ENCODE measurements at regions not wholly inside any gene's neighbourhood (a gene's known extent, or its start where the extent isn't known, plus 50 kb on each side); places are given as distances from the start of the nearest gene placed in this dataset.

GRCh38 chr16:49015225-49015592 lies 266.4 kb downstream of the CBLN1 start:
- TF ChIP-seq CTCF (IDR thresholded peaks at IDR 0.05; ENCODE audit: poor library complexity) = no peak
- H3K9me3 ChIP-seq (ENCODE audit: low read depth) = no peaks in the 10 kb centered on the region
- no peaks in the 10 kb centered on the region for H3K36me3 ChIP-seq (replicated peaks; ENCODE audit: insufficient read depth, low read depth)
- no peaks in the 10 kb centered on the region for H4K20me1 ChIP-seq (ENCODE audit: insufficient read depth, poor library complexity, severe bottlenecking)
- no peaks in the 10 kb centered on the region for H3K27me3 ChIP-seq
- H3K4me3 ChIP-seq = no peak overlapping the region
- no peak overlapping the region for H2AFZ ChIP-seq
- H3K27ac ChIP-seq = no peak overlapping the region
- H3K4me2 ChIP-seq = no peak overlapping the region
- no peaks in the 10 kb centered on the region for H3K79me2 ChIP-seq
- no peak for DNase-seq (ENCODE audit: low spot score)
- 51% methylated on average over 6 of the region's 6 CpGs for WGBS (ENCODE audit: low lambda C conversion rate, missing lambda C conversion rate)
- no peaks in the 10 kb centered on the region for H3K9me2 ChIP-seq (replicated peaks; ENCODE audit: insufficient read depth)
- H3K4me1 ChIP-seq (ENCODE audit: insufficient read depth) = no peaks in the 10 kb centered on the region

GRCh38 chr16:49014277-49015224 lies 267.1 kb downstream of the CBLN1 start:
- DNase-seq (ENCODE audit: low spot score) = no peak
- Histone ChIP-seq H4K20me1 (ENCODE audit: insufficient read depth, poor library complexity, severe bottlenecking) (no peaks in the 10 kb centered on the region), H3K27me3 (no peaks in the 10 kb centered on the region), H3K79me2 (no peaks in the 10 kb centered on the region), H3K4me3 (no peak overlapping the region), H3K27ac (no peak overlapping the region), H3K9me3 (ENCODE audit: low read depth) (no peaks in the 10 kb centered on the region), H3K4me1 (ENCODE audit: insufficient read depth) (no peaks in the 10 kb centered on the region), H2AFZ (no peak overlapping the region), H3K9me2 (replicated peaks; ENCODE audit: insufficient read depth) (no peaks in the 10 kb centered on the region), H3K4me2 (no peak overlapping the region), H3K36me3 (replicated peaks; ENCODE audit: insufficient read depth, low read depth) (no peaks in the 10 kb centered on the region)
- no peak for TF ChIP-seq CTCF (IDR thresholded peaks at IDR 0.05; ENCODE audit: poor library complexity)
- no peak for TF ChIP-seq EZH2 (IDR thresholded peaks at IDR 0.05; ENCODE audit: borderline replicate concordance)
- TF ChIP-seq EZH2phosphoT487 (IDR thresholded peaks at IDR 0.05; ENCODE audit: low read depth, severe bottlenecking, unreplicated experiment) = no peak
- 78% methylated on average over 15 of the region's 15 CpGs for WGBS (ENCODE audit: low lambda C conversion rate, missing lambda C conversion rate)

GRCh38 chr16:49013727-49014080 lies 267.9 kb downstream of the CBLN1 start:
- no peak overlapping the region for H3K27ac ChIP-seq
- no peak overlapping the region for H3K4me2 ChIP-seq
- H4K20me1 ChIP-seq (ENCODE audit: insufficient read depth, poor library complexity, severe bottlenecking) = no peaks in the 10 kb centered on the region
- no peak overlapping the region for H3K4me3 ChIP-seq
- H3K79me2 ChIP-seq = no peaks in the 10 kb centered on the region
- H3K36me3 ChIP-seq (replicated peaks; ENCODE audit: insufficient read depth, low read depth) = no peaks in the 10 kb centered on the region
- WGBS (ENCODE audit: low lambda C conversion rate, missing lambda C conversion rate) = 77% methylated on average over 5 of the region's 5 CpGs
- TF ChIP-seq EZH2 (IDR thresholded peaks at IDR 0.05; ENCODE audit: borderline replicate concordance) (no peak), CTCF (IDR thresholded peaks at IDR 0.05; ENCODE audit: poor library complexity) (no peak), EZH2phosphoT487 (IDR thresholded peaks at IDR 0.05; ENCODE audit: low read depth, severe bottlenecking, unreplicated experiment) (no peak)
- DNase-seq (ENCODE audit: low spot score) = no peak
- no peak overlapping the region for H2AFZ ChIP-seq
- no peaks in the 10 kb centered on the region for H3K9me2 ChIP-seq (replicated peaks; ENCODE audit: insufficient read depth)
- H3K4me1 ChIP-seq (ENCODE audit: insufficient read depth) = no peaks in the 10 kb centered on the region
- no peaks in the 10 kb centered on the region for H3K9me3 ChIP-seq (ENCODE audit: low read depth)
- no peaks in the 10 kb centered on the region for H3K27me3 ChIP-seq

All from hepatocyte (in vitro differentiated cells).